HG02678 (cell line): ENCODE measurements at regions not wholly inside any gene's neighbourhood (a gene's known extent, or its start where the extent isn't known, plus 50 kb on each side); places are given as distances from the start of the nearest gene placed in this dataset.

Experiments used
- ATAC-seq: cut with Tn5 transposase; IDR thresholded peaks from one replicate; pipeline ENCODE4 v1.9.1; 2021; ENCODE audit warnings: mild to moderate bottlenecking, moderate library complexity; ENCODE audit not compliant: unreplicated experiment

GRCh38 chr4:38612646-38613414 lies 51.2 kb upstream of the KLF3 start:
- ATAC-seq, result no peak
